Common myeloid progenitor, CD34-positive (primary cell): ENCODE measurements at regions not wholly inside any gene's neighbourhood (a gene's known extent, or its start where the extent isn't known, plus 50 kb on each side); places are given as distances from the start of the nearest gene placed in this dataset.

ENCODE experiments used
- CTCF ChIA-PET: fragments of 350-600 bp; sonication (Branson Sonifier 250); formaldehyde crosslinking; loops from one replicate; lab custom pipeline; 2021; ENCODE audit warnings: antibody characterized with exemption; lab: Charles Lee
- POLR2A ChIA-PET: fragments of 350-600 bp; sonication (Branson Sonifier 250); formaldehyde crosslinking; loops from one replicate; lab custom pipeline; 2021; ENCODE audit warnings: antibody characterized with exemption; lab: Charles Lee
- DNase-seq, 3 donors: peaks; one replicate each; pipeline versions ENCODE4 v3.0.0 to v3.0.0-alpha.2; 2013
- H3K27ac ChIP-seq, 2 experiments: 1 replicate in 1 of 2; 2 replicates in 1 of 2; pipeline ENCODE4 v1.7.0; 2013; ENCODE audit warnings: inconsistent platforms in 2 of 2, low read length in 2 of 2, mild to moderate bottlenecking in 2 of 2, low read depth in 1 of 2, moderate library complexity in 1 of 2; ENCODE audit not compliant: severe bottlenecking in 2 of 2, insufficient read depth in 1 of 2, poor library complexity in 1 of 2
- H3K27me3 ChIP-seq, 5 experiments: replicated peaks in 2 of 5; 1 replicate in 3 of 5; 2 replicates in 2 of 5; pipeline versions ENCODE4 v1.6.1 to v1.7.0; 2013; ENCODE audit warnings: low read length in 4 of 5, mild to moderate bottlenecking in 2 of 5, moderate library complexity in 2 of 5, inconsistent platforms in 1 of 5; ENCODE audit not compliant: insufficient read depth in 5 of 5, control insufficient read depth in 4 of 5
- H3K36me3 ChIP-seq, 4 experiments: 1 replicate in 2 of 4; 2 replicates in 2 of 4; pipeline versions ENCODE4 v1.6.1 to v1.7.0; 2013; ENCODE audit warnings: low read length in 3 of 4, control low read depth in 1 of 4, mild to moderate bottlenecking in 1 of 4; ENCODE audit not compliant: control insufficient read depth in 4 of 4, insufficient read depth in 4 of 4
- H3K4me1 ChIP-seq, 4 experiments: 1 replicate in 3 of 4; 2 replicates in 1 of 4; pipeline versions ENCODE4 v1.6.1 to v1.7.1; 2013; ENCODE audit warnings: low read length in 3 of 4, mild to moderate bottlenecking in 3 of 4, control low read depth in 1 of 4, inconsistent platforms in 1 of 4, moderate library complexity in 1 of 4; ENCODE audit not compliant: control insufficient read depth in 4 of 4, insufficient read depth in 4 of 4; ENCODE audit errors: control extremely low read depth in 1 of 4
- H3K4me3 ChIP-seq, 7 experiments: 1 replicate in 4 of 7; 2 replicates in 3 of 7; pipeline versions ENCODE4 v1.5.1 to v1.7.0; 2013; ENCODE audit warnings: mild to moderate bottlenecking in 7 of 7, low read length in 6 of 7, moderate library complexity in 6 of 7, inconsistent platforms in 2 of 7, low read depth in 2 of 7, control low read depth in 1 of 7; ENCODE audit not compliant: insufficient read depth in 4 of 7, control insufficient read depth in 1 of 7; ENCODE audit errors: extremely low read depth in 1 of 7
- H3K9me3 ChIP-seq, 5 experiments: 1 replicate in 4 of 5; 2 replicates in 1 of 5; pipeline versions ENCODE4 v1.6.1 to v1.7.1; 2013; ENCODE audit warnings: low read length in 4 of 5, mild to moderate bottlenecking in 2 of 5, inconsistent platforms in 1 of 5, low read depth in 1 of 5, moderate library complexity in 1 of 5; ENCODE audit not compliant: control insufficient read depth in 4 of 5, insufficient read depth in 2 of 5; ENCODE audit errors: control extremely low read depth in 1 of 5
- WGBS: methylation state at CpG from one replicate; pipeline ENCODE4 v1.1.5; 2013; ENCODE audit not compliant: insufficient coverage; 5-methylcytosine and 5-hydroxymethylcytosine counted together

DNA sequence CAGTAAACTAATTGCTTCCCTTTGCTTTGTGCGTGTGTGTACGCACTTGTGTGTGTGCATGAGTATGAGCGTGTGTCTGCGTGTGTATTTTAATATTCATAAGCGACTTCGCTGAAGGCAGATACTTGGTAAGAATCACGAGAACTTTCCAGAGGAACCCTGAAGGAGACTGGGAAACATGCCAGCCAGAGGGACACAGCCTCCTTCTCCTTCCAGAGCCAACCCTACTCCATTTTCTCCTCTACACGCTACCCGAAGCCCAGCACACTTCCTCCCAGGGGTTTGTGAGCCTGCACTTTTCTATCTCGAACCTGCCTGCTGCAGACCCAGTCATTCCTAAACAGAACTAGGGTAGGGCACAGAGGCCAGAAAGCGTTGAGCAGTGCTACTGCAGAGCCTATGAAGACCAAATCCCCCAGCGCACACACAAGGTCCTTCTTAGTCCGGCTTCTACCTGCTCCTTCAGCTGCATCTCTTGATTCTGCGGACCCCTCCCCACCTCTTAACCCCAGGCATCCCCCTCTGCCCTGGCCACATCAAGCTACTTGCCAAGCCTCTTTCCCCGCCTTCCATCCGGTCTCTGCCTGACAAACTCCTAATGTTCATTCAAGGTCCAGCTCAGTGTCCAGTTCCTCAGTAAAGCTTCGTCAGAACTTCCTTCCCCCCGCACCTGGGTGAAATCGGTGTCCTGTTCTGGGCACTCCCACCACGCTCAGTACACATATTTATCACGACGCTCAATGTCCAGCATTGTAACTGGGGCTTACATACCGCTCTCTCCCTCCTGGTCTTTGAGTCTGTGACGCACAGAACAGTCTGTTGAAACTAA lies 191.8 kb downstream of the FAM43A start:
- CTCF ChIA-PET, result no interaction called here
- POLR2A ChIA-PET, result no interaction called here

DNA sequence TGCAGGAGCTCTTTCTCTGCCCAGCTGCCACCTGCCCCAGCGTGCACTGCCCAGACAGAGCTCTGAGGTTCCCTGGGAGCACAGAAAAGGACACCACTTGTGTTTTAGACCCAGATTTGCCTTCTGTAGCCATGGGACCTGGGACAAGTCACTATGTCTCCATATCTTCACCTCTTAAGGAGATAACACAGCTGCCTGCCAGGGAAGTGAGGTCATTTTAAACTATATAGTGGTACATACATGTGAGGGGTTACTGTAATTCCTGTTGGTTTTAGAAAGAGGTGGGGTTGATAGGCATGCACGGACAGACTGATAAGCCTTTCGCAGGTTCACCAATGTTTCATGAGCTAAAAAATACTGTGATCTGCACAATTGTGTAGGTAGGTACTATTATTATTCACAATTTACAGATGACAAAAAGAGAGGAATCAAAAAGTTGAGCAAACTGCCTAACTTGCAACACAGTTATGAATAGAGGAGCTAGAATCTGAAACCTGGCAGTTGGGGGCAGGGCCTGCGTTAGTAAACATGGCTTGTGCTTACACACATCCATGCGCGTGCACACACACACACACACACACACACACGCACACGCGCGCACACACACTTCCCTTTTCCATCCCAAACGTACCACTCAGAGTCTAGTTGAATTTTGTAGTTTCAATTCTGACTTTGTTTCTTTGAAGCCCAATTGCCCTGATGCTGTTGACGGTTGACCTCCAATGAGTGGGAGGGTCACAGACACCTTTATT lies 193.6 kb downstream of the FAM43A start:
- H3K27ac ChIP-seq, result peak overlapping the region in 1 of 2 experiments; percentile 4
- peaks cover 0 to 11% (median 5%) of the 10 kb centered on the region in 5 experiments for H3K9me3 ChIP-seq
- peak overlapping the region in 4 of 7 experiments; percentile 16 to 50 (median 36) for H3K4me3 ChIP-seq
- H3K4me1 ChIP-seq, result peaks cover 10 to 42% (median 36%) of the 10 kb centered on the region in 4 experiments
- POLR2A ChIA-PET, result no interaction called here
- CTCF ChIA-PET, result interaction anchor here (0.7 to 2.3 kb wide), 9 partner anchors 12 to 192 kb away, joined by 3 to 8 read pairs (median 3); no protein-coding TSS in a partner anchor
- H3K27me3 ChIP-seq, result no peaks in the 10 kb centered on the region
- DNase-seq, result peak; percentile 70 to 89 (median 85)
- WGBS, result 100% methylated on average over 1 of the region's 12 CpGs
- H3K36me3 ChIP-seq, result no peaks in the 10 kb centered on the region

More for the DNA sequence above, 191.8 kb downstream of the FAM43A start:
- no peaks in the 10 kb centered on the region for H3K9me3 ChIP-seq
- H3K27ac ChIP-seq, result no peak overlapping the region
- H3K4me3 ChIP-seq, result no peak overlapping the region
- H3K36me3 ChIP-seq, result no peaks in the 10 kb centered on the region
- H3K4me1 ChIP-seq, result peaks cover 10 to 42% (median 36%) of the 10 kb centered on the region in 4 experiments
- DNase-seq, result no peak
- H3K27me3 ChIP-seq, result no peaks in the 10 kb centered on the region
- WGBS, result 93% methylated on average over 20 of the region's 24 CpGs

DNA sequence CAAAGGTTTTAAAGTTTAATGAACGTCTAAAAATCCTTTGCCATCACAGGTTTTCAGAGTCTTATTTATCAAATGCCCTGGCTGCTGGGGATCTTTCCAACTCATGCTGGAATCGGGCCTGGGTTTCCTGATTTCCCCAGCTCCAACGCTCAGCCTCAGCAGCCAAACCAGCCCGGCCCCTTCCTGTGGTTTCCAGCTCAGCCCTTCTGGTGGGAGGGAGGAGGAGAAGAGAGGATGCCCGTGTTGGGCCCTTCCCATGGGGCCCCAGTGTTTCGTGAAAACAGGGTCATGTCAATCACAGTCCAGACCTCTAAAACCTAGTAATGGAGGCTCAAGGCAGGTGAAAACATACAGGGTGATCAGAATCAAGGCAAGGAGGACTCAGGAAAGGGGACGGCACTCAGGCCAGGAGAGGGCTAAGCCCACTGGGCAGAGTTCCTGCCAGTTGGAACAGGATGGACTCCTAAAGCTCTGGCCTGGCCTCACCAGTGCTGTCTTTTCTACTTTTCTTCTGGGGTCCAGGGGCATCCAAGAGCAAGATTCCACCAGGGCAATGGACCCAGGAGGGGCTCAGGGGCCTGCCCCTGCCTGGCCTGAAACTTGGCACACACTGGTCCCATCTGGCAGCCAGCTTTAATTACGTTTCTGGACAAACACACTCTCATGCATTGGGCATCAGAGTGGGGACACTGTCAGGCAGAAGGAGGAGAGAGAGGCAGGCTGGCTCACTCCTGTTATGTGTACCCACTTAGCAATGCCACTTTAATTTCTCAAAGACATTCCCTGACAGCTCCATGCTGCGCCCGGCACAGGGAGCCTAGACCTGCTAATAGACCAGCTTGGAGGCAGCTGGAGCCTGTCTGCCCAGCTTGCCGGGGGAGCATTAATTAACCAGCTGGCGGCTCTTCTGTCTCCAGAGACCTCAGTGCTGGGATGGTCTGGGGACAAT lies 194.6 kb downstream of the FAM43A start:
- H3K9me3 ChIP-seq, result peaks cover 0 to 19% (median 9%) of the 10 kb centered on the region in 5 experiments
- ChIA-PET POLR2A (no interaction called here), CTCF (interaction anchor here (1.2 to 2.3 kb wide), 7 partner anchors 9 to 193 kb away, joined by 3 to 8 read pairs (median 4); no protein-coding TSS in a partner anchor)
- no peaks in the 10 kb centered on the region for H3K27me3 ChIP-seq
- H3K27ac ChIP-seq, result peak overlapping the region; percentile 4 to 12
- 34% methylated on average over 10 of the region's 12 CpGs for WGBS
- peak; percentile 29 to 61 (median 52) for DNase-seq
- no peaks in the 10 kb centered on the region for H3K36me3 ChIP-seq
- peaks cover 10 to 42% (median 36%) of the 10 kb centered on the region in 4 experiments for H3K4me1 ChIP-seq
- H3K4me3 ChIP-seq, result peak overlapping the region in 4 of 7 experiments; percentile 29 to 50 (median 37)

DNA sequence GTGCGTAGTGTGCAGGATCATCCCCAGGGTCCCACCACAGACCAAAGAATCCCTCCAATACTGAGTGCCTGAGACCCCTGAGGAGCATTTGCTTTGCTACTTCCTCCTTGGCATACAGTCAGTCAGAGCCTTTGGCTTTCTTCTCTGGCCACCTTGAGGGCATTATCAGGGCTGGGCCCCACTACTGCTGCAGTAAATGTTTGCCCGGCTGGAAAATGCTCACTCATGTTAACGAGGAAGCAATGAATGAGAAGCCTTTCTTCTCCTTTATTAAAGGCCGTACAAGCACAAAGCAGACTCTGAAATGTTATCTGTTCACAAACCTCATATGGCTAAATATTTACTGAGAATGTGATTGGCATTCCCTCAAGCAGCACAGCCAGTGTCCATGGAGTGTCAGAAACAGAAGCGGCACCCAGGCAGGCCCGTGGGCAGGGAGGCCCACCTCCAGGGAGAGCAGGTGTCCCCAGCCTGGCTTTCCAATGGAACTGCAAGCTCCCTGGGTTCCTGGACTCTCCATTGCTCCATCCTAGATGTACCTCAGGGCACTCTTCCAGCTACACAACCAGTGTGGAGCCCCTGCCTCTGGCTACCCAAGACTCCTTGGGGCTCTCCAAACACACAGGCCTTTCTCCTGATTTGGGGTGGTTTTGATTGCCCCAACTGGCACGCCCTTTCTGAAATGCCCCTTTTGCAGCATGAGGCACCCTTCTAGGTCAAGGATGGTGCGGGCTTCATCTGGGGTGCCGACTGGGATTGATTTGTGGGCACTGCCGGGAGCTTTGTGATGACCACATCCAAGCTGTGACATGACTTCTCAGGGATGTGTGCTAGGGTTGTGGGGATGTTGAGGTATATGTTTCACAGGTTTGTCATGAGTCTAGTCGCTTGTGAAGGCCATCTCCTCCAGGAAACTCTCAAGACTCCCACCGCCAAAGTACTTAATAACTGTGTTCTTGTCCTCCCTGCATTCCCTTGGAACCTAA lies 195.6 kb downstream of the FAM43A start:
- ChIA-PET CTCF (interaction anchor here (1.5 to 2.3 kb wide), 4 partner anchors 8 to 194 kb away, joined by 3 to 6 read pairs (median 4); no protein-coding TSS in a partner anchor), POLR2A (no interaction called here)
- peak overlapping the region in 2 of 7 experiments; percentile 3 to 30 for H3K4me3 ChIP-seq
- DNase-seq, result peak; percentile 52 to 88 (median 81)
- H3K4me1 ChIP-seq, result peaks cover 10 to 42% (median 36%) of the 10 kb centered on the region in 4 experiments
- WGBS, result 68% methylated on average over 8 of the region's 12 CpGs
- H3K9me3 ChIP-seq, result peaks cover 0 to 19% (median 9%) of the 10 kb centered on the region in 5 experiments
- no peaks in the 10 kb centered on the region for H3K27me3 ChIP-seq
- H3K36me3 ChIP-seq, result no peaks in the 10 kb centered on the region
- H3K27ac ChIP-seq, result no peak overlapping the region

DNA sequence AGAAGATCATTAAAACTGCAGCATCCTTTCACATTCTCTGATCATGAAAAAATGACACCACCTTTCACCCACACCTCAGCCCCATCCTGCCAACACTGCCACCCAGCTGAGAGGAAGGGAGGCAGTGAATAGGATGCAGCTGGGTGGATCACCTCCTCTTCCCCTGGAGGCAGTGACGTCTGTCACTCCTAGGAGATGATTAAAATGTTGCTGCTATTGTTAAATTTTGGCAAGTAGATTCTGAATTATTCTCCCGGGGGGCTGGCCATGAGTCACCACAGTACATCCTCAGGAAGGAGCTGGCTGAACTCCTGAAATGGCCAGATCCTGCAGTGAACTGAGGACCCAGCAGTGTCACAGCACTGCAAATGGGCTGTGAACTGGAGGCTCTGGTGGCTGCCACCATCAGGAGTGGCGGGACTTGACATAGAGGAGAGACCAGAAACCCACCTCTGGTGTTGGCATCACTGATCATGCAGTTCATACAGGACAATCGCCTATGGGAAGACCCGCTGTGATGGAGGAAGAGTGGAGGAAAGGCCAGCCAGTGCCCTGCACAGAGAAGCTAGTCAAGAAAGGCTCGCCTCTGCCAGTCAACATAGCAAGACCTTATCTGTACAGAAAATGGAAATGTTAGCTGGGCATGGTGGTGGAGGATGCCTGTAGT lies 199.1 kb downstream of the FAM43A start:
- no peak overlapping the region for H3K27ac ChIP-seq
- H3K9me3 ChIP-seq, result peaks cover 0 to 25% (median 9%) of the 10 kb centered on the region in 5 experiments
- H3K4me1 ChIP-seq, result peaks cover 6 to 23% (median 20%) of the 10 kb centered on the region in 4 experiments
- no peaks in the 10 kb centered on the region for H3K36me3 ChIP-seq
- no peak for DNase-seq
- H3K4me3 ChIP-seq, result no peak overlapping the region
- WGBS, result 87% methylated on average over 5 of the region's 6 CpGs
- no peaks in the 10 kb centered on the region for H3K27me3 ChIP-seq
- CTCF ChIA-PET, result interaction anchor here (1.3 kb wide), 1 partner anchor 16 kb away, joined by 3 read pairs; no protein-coding TSS in a partner anchor
- POLR2A ChIA-PET, result no interaction called here
